Pancreas (tissue), 10 donors: ENCODE measurements at regions not wholly inside any gene's neighbourhood (a gene's known extent, or its start where the extent isn't known, plus 50 kb on each side); places are given as distances from the start of the nearest gene placed in this dataset.

Experiments used
- ATAC-seq, 4 donors: fragments of 200-7000 bp; cut with Tn5 transposase; one replicate each; pipeline versions ENCODE4 v1.8.0 to v1.9.1; 2020; ENCODE audit warnings: mild to moderate bottlenecking in 4 of 4, moderate library complexity in 4 of 4
- DNase-seq, 6 donors: peaks; one replicate each; pipeline ENCODE4 v3.0.0-alpha.2; 2020
- FAIRE-seq: peaks from 2 replicates; lab custom pipeline; 2012; peaks lifted over from hg19 to GRCh38; lab: Jason Lieb, UNC
- H3K27ac ChIP-seq, 4 donors: fragments of 200-600 bp; sonication (generic); 1 replicate in 3 of 4; 2 replicates in 1 of 4; pipeline versions ENCODE4 v1.5.0 to v1.8.0; 2020
- H3K27me3 ChIP-seq, 4 donors: fragments of 200-600 bp; one replicate each; pipeline ENCODE4 v1.8.0; 2021
- H3K36me3 ChIP-seq, 3 donors: fragments of 200-600 bp; sonication (generic) in 1 of 3; one replicate each; pipeline versions ENCODE4 v1.5.0 to v1.8.0; 2020 to 2021
- H3K4me1 ChIP-seq, 3 donors: fragments of 200-600 bp; one replicate each; pipeline ENCODE4 v1.8.0; 2021
- H3K4me3 ChIP-seq, 4 donors: fragments of 200-600 bp; sonication (generic) in 2 of 4; one replicate each; pipeline versions ENCODE4 v1.5.0 to v1.8.0; 2020 to 2021
- H3K9me3 ChIP-seq, 4 donors: fragments of 200-600 bp; one replicate each; pipeline ENCODE4 v1.8.0; 2021
- CTCF ChIP-seq, 4 donors: fragments of 200-600 bp; sonication (generic) in 3 of 4; IDR thresholded peaks; one replicate each; pipeline versions ENCODE4 v1.5.0 to v1.8.0; 2021; ENCODE audit warnings: antibody characterized with exemption in 4 of 4
- WGBS, 2 donors: extraction: QIAGEN DNeasy Blood & Tissue Kit; methylation state at CpG; one replicate each; pipeline ENCODE4 v1.1.7; 2013; 5-methylcytosine and 5-hydroxymethylcytosine counted together
- intact Hi-C, 3 donors: fragments of 100-400 bp; cut with DNase I; formaldehyde crosslinking; loops; one replicate each; pipeline versions ENCODE4 v1.11.1 to v1.14.2; 2022
- donor health status: healthy with polysubstance abuse.
- donor health status: DM: no; HTN: no; CAD: no; lungs with moderate emphysema.
- donor health status: DM: no; HTN: no; CAD: no.
- donor health status: control.
- donor health status: control.
- donor health status: Bipolar disorder and iron deficiency.
- donor health status: DM: yes; HTN: yes; CAD: no.
- donor health status: DM: no; HTN: no; CAD: no.
- donor health status: DM: no; HTN: no; CAD: no.
- donor health status: DM: yes; HTN: yes; CAD: no.

DNA sequence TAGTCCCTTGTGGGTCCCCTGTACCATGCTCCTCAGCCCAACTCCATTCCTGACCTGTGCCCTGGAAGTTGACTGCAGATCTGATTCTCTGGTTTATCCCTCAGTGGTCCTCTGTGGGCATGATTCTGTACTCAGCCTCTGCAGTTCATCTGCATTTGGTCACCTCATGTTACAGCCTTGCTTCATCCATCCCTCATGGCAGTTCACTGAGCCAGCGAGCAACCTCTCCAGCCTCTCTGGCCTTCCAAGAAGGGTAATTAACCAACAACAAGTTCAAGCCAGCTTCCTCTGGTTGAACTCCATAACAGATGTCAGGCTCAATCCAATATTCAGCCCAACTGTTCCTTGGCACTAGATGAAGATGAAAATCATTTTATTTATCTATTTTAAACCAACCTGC lies 509.5 kb downstream of the NTRK3 start:
- no peak for FAIRE-seq

DNA sequence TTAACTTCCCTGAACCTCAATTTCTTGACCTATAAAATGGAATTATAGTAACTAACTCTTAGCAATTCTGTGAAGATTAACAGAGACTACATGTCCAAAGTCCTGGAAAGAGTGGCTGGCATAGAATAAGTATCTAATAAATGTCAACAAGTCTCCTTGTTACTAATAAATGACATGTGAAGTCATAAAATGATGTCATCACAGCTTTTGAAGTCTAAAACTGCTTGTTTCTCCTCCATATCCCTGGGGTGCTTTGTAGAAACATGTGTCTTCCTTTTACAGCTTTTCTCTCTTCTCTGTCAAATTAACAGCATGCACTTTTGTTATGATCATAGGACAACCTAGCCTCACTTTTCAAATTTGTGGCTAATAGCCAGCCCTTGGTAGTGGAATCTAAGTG lies 510.2 kb downstream of the NTRK3 start:
- Histone ChIP-seq H3K36me3 (no peaks in the 10 kb centered on the region), H3K4me1 (no peaks in the 10 kb centered on the region), H3K9me3 (no peaks in the 10 kb centered on the region), H3K27me3 (peaks cover 0 to 12% (median 0%) of the 10 kb centered on the region in 4 donors), H3K4me3 (no peak overlapping the region), H3K27ac (no peak overlapping the region)
- DNase-seq, result no peak
- no peak for TF ChIP-seq CTCF (IDR thresholded peaks at IDR 0.05)
- intact Hi-C loops, result no loop called here
- no peak for FAIRE-seq
- no peak for ATAC-seq

More for the DNA sequence above, 509.5 kb downstream of the NTRK3 start:
- Histone ChIP-seq H3K27me3 (peaks cover 0 to 12% (median 0%) of the 10 kb centered on the region in 4 donors), H3K36me3 (no peaks in the 10 kb centered on the region), H3K9me3 (no peaks in the 10 kb centered on the region), H3K4me1 (no peaks in the 10 kb centered on the region), H3K4me3 (no peak overlapping the region), H3K27ac (no peak overlapping the region)
- 69 to 91% methylated on average over 1 of the region's 1 CpG for WGBS, 2 donors
- no peak for TF ChIP-seq CTCF (IDR thresholded peaks at IDR 0.05)
- DNase-seq (no peak), ATAC-seq (no peak)
- intact Hi-C loops, result no loop called here

DNA sequence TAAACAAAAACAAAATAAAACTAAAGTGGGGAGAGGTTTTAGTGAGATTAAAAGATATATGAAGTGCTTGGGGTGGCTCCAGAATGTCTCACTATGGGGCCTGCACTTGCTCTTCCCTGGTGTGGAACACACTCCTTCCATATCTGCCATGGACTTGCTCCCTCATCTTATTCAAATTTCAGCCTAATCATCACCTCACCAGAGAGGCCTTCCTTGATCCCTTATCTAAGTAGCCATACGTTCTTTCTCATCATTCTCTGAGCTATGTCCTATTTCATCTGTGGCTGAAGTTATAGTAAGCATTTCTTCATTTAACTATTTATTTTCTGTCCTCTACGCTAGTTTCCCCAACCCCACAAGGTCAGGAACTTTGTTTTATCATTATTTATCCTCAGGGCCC lies 511.7 kb downstream of the NTRK3 start:
- no peak for DNase-seq

DNA sequence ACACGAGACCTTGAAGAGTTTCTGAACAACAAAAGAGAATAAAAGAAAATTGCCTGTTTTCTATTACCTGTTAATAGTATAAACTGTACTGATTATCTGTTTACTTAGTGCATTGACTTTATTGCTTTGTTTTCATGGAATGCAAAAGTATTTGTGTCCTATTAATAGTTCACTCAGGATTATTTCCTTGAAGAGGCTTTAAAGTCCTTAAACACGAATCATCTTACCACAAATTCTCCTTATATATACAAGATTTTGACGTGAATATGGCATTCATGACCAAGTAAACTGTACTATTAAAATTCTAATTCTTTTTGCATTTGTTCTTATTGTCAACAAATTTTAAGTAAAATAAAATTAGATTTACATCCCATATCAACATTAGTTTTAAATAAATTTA lies 513.0 kb downstream of the NTRK3 start:
- no peak overlapping the region for H3K27ac ChIP-seq
- no peak for DNase-seq
- H3K4me1 ChIP-seq, result no peaks in the 10 kb centered on the region
- FAIRE-seq, result no peak
- ATAC-seq, result no peak
- WGBS, 2 donors, result 34 to 51% methylated on average over 3 of the region's 3 CpGs
- no peaks in the 10 kb centered on the region for H3K9me3 ChIP-seq
- no peak for TF ChIP-seq CTCF (IDR thresholded peaks at IDR 0.05)
- H3K27me3 ChIP-seq, result peaks cover 0 to 2% (median 0%) of the 10 kb centered on the region in 4 donors
- intact Hi-C loops, result no loop called here
- H3K4me3 ChIP-seq, result no peak overlapping the region
- no peaks in the 10 kb centered on the region for H3K36me3 ChIP-seq

More for the DNA sequence above, 511.7 kb downstream of the NTRK3 start:
- Histone ChIP-seq H3K27ac (no peak overlapping the region), H3K27me3 (peaks cover 0 to 12% (median 0%) of the 10 kb centered on the region in 4 donors), H3K9me3 (no peaks in the 10 kb centered on the region), H3K4me3 (no peak overlapping the region), H3K4me1 (no peaks in the 10 kb centered on the region), H3K36me3 (no peaks in the 10 kb centered on the region)
- WGBS, 2 donors, result 58 to 79% methylated on average over 2 of the region's 2 CpGs
- FAIRE-seq, result no peak
- intact Hi-C loops, result no loop called here
- ATAC-seq, result no peak
- no peak for TF ChIP-seq CTCF (IDR thresholded peaks at IDR 0.05)

DNA sequence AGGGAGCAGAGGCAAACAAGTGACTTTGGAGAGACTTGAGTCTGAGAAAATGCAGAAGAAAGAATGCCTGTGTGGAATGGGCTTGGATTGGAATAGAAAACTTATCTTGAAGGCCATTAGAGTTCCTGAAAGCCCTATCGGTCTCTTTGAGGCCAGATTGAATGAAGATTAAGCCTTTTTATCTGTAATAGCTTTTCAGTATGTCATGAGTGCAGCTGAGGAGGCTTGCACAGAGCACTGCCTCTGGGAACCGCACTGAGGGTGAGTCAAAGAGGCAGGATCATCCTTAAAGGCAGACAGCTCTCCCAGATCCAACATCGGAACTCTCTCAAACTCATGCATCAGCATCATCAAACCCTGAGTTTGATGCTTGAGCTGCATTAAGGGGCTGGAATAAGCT lies 515.2 kb downstream of the NTRK3 start:
- H3K27me3 ChIP-seq, result no peaks in the 10 kb centered on the region
- FAIRE-seq (no peak), ATAC-seq (no peak), DNase-seq (no peak)
- intact Hi-C loops, result no loop called here
- TF ChIP-seq CTCF (IDR thresholded peaks at IDR 0.05), result no peak
- no peak overlapping the region for H3K4me3 ChIP-seq
- WGBS, 2 donors, result 60 to 62% methylated on average over 3 of the region's 3 CpGs
- no peaks in the 10 kb centered on the region for H3K36me3 ChIP-seq
- no peak overlapping the region for H3K27ac ChIP-seq
- H3K4me1 ChIP-seq, result no peaks in the 10 kb centered on the region
- no peaks in the 10 kb centered on the region for H3K9me3 ChIP-seq
